GM21619 (cell line): ENCODE measurements at regions not wholly inside any gene's neighbourhood (a gene's known extent, or its start where the extent isn't known, plus 50 kb on each side); places are given as distances from the start of the nearest gene placed in this dataset.

Source experiments
- ATAC-seq: cut with Tn5 transposase; IDR thresholded peaks from one replicate; pipeline ENCODE4 v1.9.1; 2021; ENCODE audit not compliant: unreplicated experiment

- no peak for ATAC-seq
These were observed 686.8 kb downstream of the ZEB2 start for GRCh38 chr2:143833015-143833660.

GRCh38 chr2:143830476-143830875 lies 689.4 kb downstream of the ZEB2 start:
- no peak for ATAC-seq

GRCh38 chr2:143828763-143829537 lies 691.0 kb downstream of the ZEB2 start:
- no peak for ATAC-seq

- no peak for ATAC-seq
These were observed 695.1 kb downstream of the ZEB2 start for GRCh38 chr2:143824791-143825190.

GRCh38 chr2:143823876-143824275 lies 694.7 kb downstream of the ARHGAP15 start:
- ATAC-seq = no peak

GRCh38 chr2:143823296-143823695 lies 694.1 kb downstream of the ARHGAP15 start:
- no peak for ATAC-seq

GRCh38 chr2:143822736-143823135 lies 693.5 kb downstream of the ARHGAP15 start:
- no peak for ATAC-seq

- no peak for ATAC-seq
These were observed 690.5 kb downstream of the ARHGAP15 start for GRCh38 chr2:143819764-143820163.

- ATAC-seq = no peak
These were observed 690.0 kb downstream of the ARHGAP15 start for GRCh38 chr2:143819190-143819735.
